Gastrocnemius medialis (tissue), 4 donors: ENCODE measurements at regions not wholly inside any gene's neighbourhood (a gene's known extent, or its start where the extent isn't known, plus 50 kb on each side); places are given as distances from the start of the nearest gene placed in this dataset.

Experiments used
- CTCF ChIP-seq, 5 experiments: fragments of 450-650 bp in 3 of 5; fragments of 200-600 bp in 2 of 5; sonication (generic) in 2 of 5; IDR thresholded peaks in 4 of 5; conservative IDR thresholded peaks in 1 of 5; 1 replicate in 4 of 5; 2 replicates in 1 of 5; pipeline ENCODE4 v1.5.1; 2016 to 2019; ENCODE audit warnings: antibody characterized with exemption in 5 of 5, mild to moderate bottlenecking in 3 of 5, moderate library complexity in 3 of 5
- POLR2A ChIP-seq, 2 donors: fragments of 450-650 bp; IDR thresholded peaks; one replicate each; pipeline ENCODE4 v1.6.1; 2017; ENCODE audit warnings: antibody characterized with exemption in 2 of 2, mild to moderate bottlenecking in 2 of 2, moderate library complexity in 2 of 2

GRCh38 chr6:113010196-113010989 is 663.3 kb downstream of the RFPL4B start:
- TF ChIP-seq CTCF (IDR thresholded peaks at IDR 0.05 in 4 of 5, conservative IDR thresholded peaks at IDR 0.05 in 1 of 5) (no peak), POLR2A (IDR thresholded peaks at IDR 0.05) (no peak)
